ENCODE measurements at regions not wholly inside any gene's neighbourhood (a gene's known extent, or its start where the extent isn't known, plus 50 kb on each side); places are given as distances from the start of the nearest gene placed in this dataset.
"Not testable (repeated sequence)": the region's sequence is repeated elsewhere in the genome, so short reads cannot be mapped to it uniquely, and the experiment has no call there.

- Histone ChIP-seq H3K4me2 (no peak overlapping the region), H3K4me3 (no peak overlapping the region), H3K36me3 (ENCODE audit: insufficient read depth) (no peaks in the 10 kb centered on the region), H3K9me2 (ENCODE audit: insufficient read depth) (peaks cover 13% of the 10 kb centered on the region), H4K20me1 (replicated peaks; ENCODE audit: insufficient read depth) (no peaks in the 10 kb centered on the region), H3K27ac (ENCODE audit: low read depth) (no peak overlapping the region), H3K79me2 (replicated peaks; ENCODE audit: insufficient read depth) (no peaks in the 10 kb centered on the region), H3K27me3 (ENCODE audit: insufficient read depth) (no peaks in the 10 kb centered on the region), H3K4me1 (ENCODE audit: insufficient read depth) (no peaks in the 10 kb centered on the region), H3F3A (replicated peaks; ENCODE audit: low read depth) (no peaks in the 10 kb centered on the region), H2AFZ (no peak overlapping the region)
- Mint-ChIP-seq H3K4me3 (no peak overlapping the region), H3K27me3 (ENCODE audit: insufficient read depth, low read depth, poor library complexity) (no peaks in the 10 kb centered on the region), H3K36me3 (ENCODE audit: low read depth) (peaks cover 7% of the 10 kb centered on the region; the same call in 1 of the 3 replicates), H3K9me3 (0 out of 3 replicates have a peak, but pooled peaks cover 4% of the 10 kb centered on the region), H3K4me1 (peaks cover 8% of the 10 kb centered on the region; the same call in 2 of the 3 replicates), H3K27ac (no peak overlapping the region)
- no peak for TF ChIP-seq POLR2AphosphoS5 (IDR thresholded peaks at IDR 0.05; ENCODE audit: low read depth)
- no peak for TF ChIP-seq EZH2phosphoT487 (IDR thresholded peaks at IDR 0.05; ENCODE audit: unreplicated experiment)
- no peak for TF ChIP-seq CTCF (conservative IDR thresholded peaks at IDR 0.05; ENCODE audit: low read depth in 2 of 2)
- TF ChIP-seq REST (IDR thresholded peaks at IDR 0.05; ENCODE audit: unreplicated experiment) = no peak
- TF ChIP-seq ETS1 (IDR thresholded peaks at IDR 0.05) = no peak
- no peak for TF ChIP-seq ZNF331 (CRISPR knock-in tag; IDR thresholded peaks at IDR 0.05; ENCODE audit: low read depth)
- no peak for TF ChIP-seq ZNF114 (CRISPR knock-in tag; IDR thresholded peaks at IDR 0.05)
- ATAC-seq = no peak
- no peak for DNase-seq (ENCODE audit: low spot score)
Observed at GRCh38 chr2:210730672-210731071, 174.3 kb downstream of the CPS1 start.

- not testable (repeated sequence) for H3F3A ChIP-seq (replicated peaks; ENCODE audit: low read depth); H3K36me3 Mint-ChIP-seq (ENCODE audit: low read depth); H3K27me3 Mint-ChIP-seq (ENCODE audit: insufficient read depth, low read depth, poor library complexity); H3K4me3 Mint-ChIP-seq; H3K4me2 ChIP-seq; H3K9me3 Mint-ChIP-seq; H3K4me3 ChIP-seq; ATAC-seq; H3K36me3 ChIP-seq (ENCODE audit: insufficient read depth); H2AFZ ChIP-seq; H3K4me1 Mint-ChIP-seq; H3K9me2 ChIP-seq (ENCODE audit: insufficient read depth); H3K79me2 ChIP-seq (replicated peaks; ENCODE audit: insufficient read depth); DNase-seq (ENCODE audit: low spot score); H4K20me1 ChIP-seq (replicated peaks; ENCODE audit: insufficient read depth); H3K27ac Mint-ChIP-seq; H3K27ac ChIP-seq (ENCODE audit: low read depth); H3K27me3 ChIP-seq (ENCODE audit: insufficient read depth)
- H3K4me1 ChIP-seq (ENCODE audit: insufficient read depth) = peaks cover 13% of the 10 kb centered on the region; the same call in 1 of the 2 replicates
Observed at GRCh38 chr2:210746826-210747225, 190.4 kb downstream of the CPS1 start.

Data from GM23338 (cell line).